MCF 10A (cell line): ENCODE measurements at regions not wholly inside any gene's neighbourhood (a gene's known extent, or its start where the extent isn't known, plus 50 kb on each side); places are given as distances from the start of the nearest gene placed in this dataset.

Experiments
- BruUV-seq: library from RNA; stranded (reverse); fragments of 400-500 nt; replicated peaks from 2 replicates; lab custom pipeline; 2021; lab: Mats Ljungman, UMichigan
- CTCF ChIA-PET: fragments of 300-600 bp; sonication (Branson Sonifier 250); formaldehyde crosslinking; extraction: SDS; loops from one replicate; lab custom pipeline; 2021; ENCODE audit warnings: antibody characterized with exemption, inconsistent platforms; lab: Yijun Ruan, JAX
- POLR2A ChIA-PET: fragments of 300-600, 350-650 bp; sonication (Branson Sonifier 250); formaldehyde crosslinking; extraction: SDS; loops from one replicate; lab custom pipeline; 2020; ENCODE audit warnings: antibody characterized with exemption, inconsistent platforms; lab: Yijun Ruan, JAX
- DNase-seq: peaks from one replicate; pipeline ENCODE4 v3.0.0-alpha.2; 2018; ENCODE audit not compliant: unreplicated experiment
- H3K27ac Mint-ChIP-seq: one replicate; pipeline ENCODE4 v1.8.0; 2022; ENCODE audit warnings: mild to moderate bottlenecking, low read depth, mixed read lengths; ENCODE audit not compliant: unreplicated experiment
- H3K27me3 Mint-ChIP-seq: one replicate; pipeline ENCODE4 v1.8.0; 2022; ENCODE audit warnings: mixed read lengths; ENCODE audit not compliant: insufficient read depth, unreplicated experiment
- H3K36me3 Mint-ChIP-seq: one replicate; pipeline ENCODE4 v1.8.0; 2022; ENCODE audit warnings: mild to moderate bottlenecking, moderate library complexity, mixed read lengths; ENCODE audit not compliant: insufficient read depth, unreplicated experiment
- H3K4me1 Mint-ChIP-seq: one replicate; pipeline ENCODE4 v1.8.0; 2022; ENCODE audit warnings: mixed read lengths; ENCODE audit not compliant: insufficient read depth, unreplicated experiment
- H3K4me3 Mint-ChIP-seq: one replicate; pipeline ENCODE4 v1.8.0; 2022; ENCODE audit warnings: mild to moderate bottlenecking, moderate library complexity, mixed read lengths; ENCODE audit not compliant: unreplicated experiment
- H3K9me3 Mint-ChIP-seq: one replicate; pipeline ENCODE4 v1.8.0; 2022; ENCODE audit warnings: mixed read lengths; ENCODE audit not compliant: unreplicated experiment
- intact Hi-C: fragments of 100-400 bp; cut with micrococcal nuclease; formaldehyde crosslinking; loops from 2 replicates; pipeline ENCODE4 v1.14.1; 2022
- TF ChIP-seq, protein P1 (sequence below): fragments of 200-600 bp; IDR thresholded peaks from one replicate; pipeline ENCODE4 v1.8.0; 2022; ENCODE audit warnings: antibody characterized with exemption, mild to moderate bottlenecking; ENCODE audit not compliant: unreplicated experiment

DNA sequence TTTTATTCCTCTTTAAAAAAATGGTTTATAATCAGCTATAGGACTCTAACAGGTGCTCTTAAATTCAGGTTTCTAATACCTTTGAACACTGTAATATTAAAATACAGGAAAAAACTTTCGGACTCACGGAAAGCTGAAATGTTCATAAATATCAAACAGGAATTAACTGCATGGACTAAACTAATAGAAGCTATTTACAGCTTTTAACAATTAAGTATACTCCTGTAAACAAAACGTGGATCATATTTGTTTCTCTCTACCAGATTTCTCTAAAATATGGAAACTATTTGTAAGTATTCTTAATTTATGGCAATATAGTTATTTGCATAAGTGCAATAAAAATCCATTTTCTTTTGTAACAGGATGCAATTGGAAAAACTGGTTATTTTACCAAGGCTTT is 108.9 kb upstream of the RESF1 start:
- Mint-ChIP-seq H3K4me1 (no peaks in the 10 kb centered on the region), H3K27me3 (no peaks in the 10 kb centered on the region), H3K27ac (no peak overlapping the region), H3K9me3 (peaks cover 19% of the 10 kb centered on the region), H3K36me3 (no peaks in the 10 kb centered on the region), H3K4me3 (no peak overlapping the region)
- no TSS peak for BruUV-seq
- ChIA-PET CTCF (no interaction called here), POLR2A (no interaction called here)
- DNase-seq: no peak
- intact Hi-C loops: no loop called here
- TF ChIP-seq, protein P1, sequence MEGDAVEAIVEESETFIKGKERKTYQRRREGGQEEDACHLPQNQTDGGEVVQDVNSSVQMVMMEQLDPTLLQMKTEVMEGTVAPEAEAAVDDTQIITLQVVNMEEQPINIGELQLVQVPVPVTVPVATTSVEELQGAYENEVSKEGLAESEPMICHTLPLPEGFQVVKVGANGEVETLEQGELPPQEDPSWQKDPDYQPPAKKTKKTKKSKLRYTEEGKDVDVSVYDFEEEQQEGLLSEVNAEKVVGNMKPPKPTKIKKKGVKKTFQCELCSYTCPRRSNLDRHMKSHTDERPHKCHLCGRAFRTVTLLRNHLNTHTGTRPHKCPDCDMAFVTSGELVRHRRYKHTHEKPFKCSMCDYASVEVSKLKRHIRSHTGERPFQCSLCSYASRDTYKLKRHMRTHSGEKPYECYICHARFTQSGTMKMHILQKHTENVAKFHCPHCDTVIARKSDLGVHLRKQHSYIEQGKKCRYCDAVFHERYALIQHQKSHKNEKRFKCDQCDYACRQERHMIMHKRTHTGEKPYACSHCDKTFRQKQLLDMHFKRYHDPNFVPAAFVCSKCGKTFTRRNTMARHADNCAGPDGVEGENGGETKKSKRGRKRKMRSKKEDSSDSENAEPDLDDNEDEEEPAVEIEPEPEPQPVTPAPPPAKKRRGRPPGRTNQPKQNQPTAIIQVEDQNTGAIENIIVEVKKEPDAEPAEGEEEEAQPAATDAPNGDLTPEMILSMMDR: no peak

DNA sequence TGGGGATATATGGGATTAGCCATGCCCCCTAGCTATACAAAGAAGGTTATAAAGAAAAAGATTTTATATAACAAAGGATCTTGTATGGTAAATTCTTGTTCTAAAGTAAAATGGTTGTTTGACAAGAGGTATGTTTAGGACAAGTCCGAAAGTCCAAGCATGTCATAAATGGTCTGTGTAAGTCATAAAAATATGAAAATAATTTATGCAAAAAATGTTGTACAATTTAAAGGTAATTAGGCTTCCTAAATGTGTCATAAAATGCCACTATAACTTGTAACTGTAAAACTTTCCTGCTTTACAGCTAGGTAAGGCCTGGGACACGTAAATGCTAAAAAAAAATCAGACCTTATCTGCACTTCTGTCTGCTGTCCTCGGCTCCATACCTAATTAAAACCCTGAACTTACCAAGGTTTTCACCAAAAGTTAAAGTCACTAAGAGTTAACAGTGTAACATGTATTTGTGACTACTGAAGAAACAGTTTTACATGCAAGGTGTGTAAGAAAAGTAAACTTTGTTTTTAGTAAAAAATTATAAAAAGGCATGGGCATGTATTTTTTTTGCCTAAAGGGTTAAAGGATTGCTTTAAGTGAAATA is 110.0 kb upstream of the RESF1 start:
- POLR2A ChIA-PET: no interaction called here
- TF ChIP-seq, protein P1: no peak
- BruUV-seq: no TSS peak
- H3K4me3 Mint-ChIP-seq: no peak overlapping the region
- DNase-seq: peak; percentile 49
- intact Hi-C loops: no loop called here
- peaks cover 19% of the 10 kb centered on the region for H3K9me3 Mint-ChIP-seq
- no peak overlapping the region for H3K27ac Mint-ChIP-seq
- H3K27me3 Mint-ChIP-seq: no peaks in the 10 kb centered on the region
- CTCF ChIA-PET: interaction anchor here (0.6 kb wide), 1 partner anchor 592 kb away, joined by 3 read pairs; no protein-coding TSS in a partner anchor
- no peaks in the 10 kb centered on the region for H3K4me1 Mint-ChIP-seq
- no peaks in the 10 kb centered on the region for H3K36me3 Mint-ChIP-seq

- H3K27ac Mint-ChIP-seq: no peak overlapping the region
- H3K4me1 Mint-ChIP-seq: no peaks in the 10 kb centered on the region
- peaks cover 12% of the 10 kb centered on the region for H3K9me3 Mint-ChIP-seq
- intact Hi-C loops: no loop called here
- no TSS peak for BruUV-seq
- ChIA-PET CTCF (no interaction called here), POLR2A (no interaction called here)
- H3K27me3 Mint-ChIP-seq: no peaks in the 10 kb centered on the region
- no peak for DNase-seq
- no peak overlapping the region for H3K4me3 Mint-ChIP-seq
- H3K36me3 Mint-ChIP-seq: no peaks in the 10 kb centered on the region
- TF ChIP-seq, protein P1: no peak
Measured at GRCh38 chr12:31846405-31846804, 112.8 kb upstream of the RESF1 start.

- Mint-ChIP-seq H3K4me3 (no peak overlapping the region), H3K27ac (no peak overlapping the region), H3K36me3 (no peaks in the 10 kb centered on the region), H3K4me1 (no peaks in the 10 kb centered on the region), H3K9me3 (peaks cover 7% of the 10 kb centered on the region), H3K27me3 (no peaks in the 10 kb centered on the region)
- POLR2A ChIA-PET: no interaction called here
- no TSS peak for BruUV-seq
- intact Hi-C loops: no loop called here
- TF ChIP-seq, protein P1: no peak
- CTCF ChIA-PET: no interaction called here
- DNase-seq: no peak
Measured at GRCh38 chr12:31845613-31846322, 113.4 kb upstream of the RESF1 start.
